KMS-11 (cell line): ENCODE measurements at regions not wholly inside any gene's neighbourhood (a gene's known extent, or its start where the extent isn't known, plus 50 kb on each side); places are given as distances from the start of the nearest gene placed in this dataset.

ENCODE experiments used
- H2AFZ ChIP-seq: fragments of 200-600 bp; sonication (generic); 2 replicates; pipeline ENCODE4 v1.6.1; 2016; ENCODE audit warnings: antibody characterized with exemption, mixed run types, low read depth
- H3K27ac ChIP-seq: fragments of 200-600 bp; sonication (generic); 2 replicates; pipeline ENCODE4 v1.6.1; 2016; ENCODE audit warnings: mild to moderate bottlenecking, mixed run types
- H3K27me3 ChIP-seq: fragments of 200-600 bp; sonication (generic); 2 replicates; pipeline ENCODE4 v1.6.1; 2017; ENCODE audit warnings: mild to moderate bottlenecking, low read depth, mixed run types, moderate library complexity; ENCODE audit not compliant: insufficient read depth
- H3K36me3 ChIP-seq: fragments of 200-600 bp; sonication (generic); 2 replicates; pipeline ENCODE4 v1.6.1; 2017; ENCODE audit warnings: mild to moderate bottlenecking, mixed run types; ENCODE audit not compliant: insufficient read depth
- H3K4me1 ChIP-seq: fragments of 200-600 bp; sonication (generic); 2 replicates; pipeline ENCODE4 v1.6.1; 2016; ENCODE audit warnings: mild to moderate bottlenecking, low read depth, mixed run types; ENCODE audit not compliant: poor library complexity, severe bottlenecking
- H3K4me2 ChIP-seq: fragments of 200-600 bp; sonication (generic); 2 replicates; pipeline ENCODE4 v1.7.0; 2016; ENCODE audit warnings: mild to moderate bottlenecking, mixed run types
- H3K4me3 ChIP-seq: fragments of 200-600 bp; sonication (generic); IDR thresholded peaks from 2 replicates; pipeline ENCODE4 v1.6.1; 2017; ENCODE audit warnings: low read depth, low read length, mixed read lengths; ENCODE audit not compliant: insufficient read depth
- H3K79me2 ChIP-seq: fragments of 200-600 bp; sonication (generic); 2 replicates; pipeline ENCODE4 v1.6.1; 2016; ENCODE audit warnings: low read depth, mixed run types; ENCODE audit not compliant: insufficient read depth
- H3K9ac ChIP-seq: fragments of 200-600 bp; sonication (generic); 2 replicates; pipeline ENCODE4 v1.6.1; 2016; ENCODE audit warnings: mild to moderate bottlenecking, mixed run types
- H4K20me1 ChIP-seq: fragments of 200-600 bp; sonication (generic); 2 replicates; pipeline ENCODE4 v1.6.1; 2016; ENCODE audit warnings: mild to moderate bottlenecking, mixed run types; ENCODE audit not compliant: insufficient read depth
- TF ChIP-seq, protein P1 (sequence below): fragments of 200-600 bp; sonication (generic); conservative IDR thresholded peaks from 2 replicates; pipeline ENCODE4 v1.6.1; 2017; ENCODE audit warnings: low read depth, mild to moderate bottlenecking, antibody characterized with exemption, low read length, moderate library complexity, mixed read lengths

DNA sequence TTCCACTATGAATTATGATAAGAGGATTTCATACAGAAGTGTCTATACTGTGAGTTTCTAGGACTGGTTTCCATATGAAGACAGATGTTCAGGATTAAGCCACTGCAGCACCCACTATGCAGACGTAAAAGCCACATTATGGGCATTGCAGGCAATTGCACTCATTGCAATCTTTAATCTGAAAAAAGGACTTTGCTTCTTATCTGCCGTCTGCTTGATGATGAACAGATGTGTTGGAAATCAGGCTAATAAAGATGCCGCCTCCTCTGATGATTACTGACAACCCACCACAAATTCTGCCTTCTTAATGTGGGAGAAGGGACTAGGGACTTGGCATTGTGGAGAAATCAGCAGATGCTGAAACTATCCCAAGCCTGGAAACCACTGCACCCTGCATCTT is 276.9 kb downstream of the IRF8 start:
- no peaks in the 10 kb centered on the region for H3K79me2 ChIP-seq
- H3K9ac ChIP-seq, result no peak overlapping the region
- H3K36me3 ChIP-seq, result no peaks in the 10 kb centered on the region
- no peaks in the 10 kb centered on the region for H4K20me1 ChIP-seq
- TF ChIP-seq, protein P1, sequence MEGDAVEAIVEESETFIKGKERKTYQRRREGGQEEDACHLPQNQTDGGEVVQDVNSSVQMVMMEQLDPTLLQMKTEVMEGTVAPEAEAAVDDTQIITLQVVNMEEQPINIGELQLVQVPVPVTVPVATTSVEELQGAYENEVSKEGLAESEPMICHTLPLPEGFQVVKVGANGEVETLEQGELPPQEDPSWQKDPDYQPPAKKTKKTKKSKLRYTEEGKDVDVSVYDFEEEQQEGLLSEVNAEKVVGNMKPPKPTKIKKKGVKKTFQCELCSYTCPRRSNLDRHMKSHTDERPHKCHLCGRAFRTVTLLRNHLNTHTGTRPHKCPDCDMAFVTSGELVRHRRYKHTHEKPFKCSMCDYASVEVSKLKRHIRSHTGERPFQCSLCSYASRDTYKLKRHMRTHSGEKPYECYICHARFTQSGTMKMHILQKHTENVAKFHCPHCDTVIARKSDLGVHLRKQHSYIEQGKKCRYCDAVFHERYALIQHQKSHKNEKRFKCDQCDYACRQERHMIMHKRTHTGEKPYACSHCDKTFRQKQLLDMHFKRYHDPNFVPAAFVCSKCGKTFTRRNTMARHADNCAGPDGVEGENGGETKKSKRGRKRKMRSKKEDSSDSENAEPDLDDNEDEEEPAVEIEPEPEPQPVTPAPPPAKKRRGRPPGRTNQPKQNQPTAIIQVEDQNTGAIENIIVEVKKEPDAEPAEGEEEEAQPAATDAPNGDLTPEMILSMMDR, result no peak
- no peak overlapping the region for H3K4me3 ChIP-seq
- H3K27ac ChIP-seq, result no peak overlapping the region
- no peak overlapping the region for H3K4me2 ChIP-seq
- no peaks in the 10 kb centered on the region for H3K4me1 ChIP-seq
- peaks cover 2% of the 10 kb centered on the region; the same call in 1 of the 2 replicates for H3K27me3 ChIP-seq
- no peak overlapping the region for H2AFZ ChIP-seq

DNA sequence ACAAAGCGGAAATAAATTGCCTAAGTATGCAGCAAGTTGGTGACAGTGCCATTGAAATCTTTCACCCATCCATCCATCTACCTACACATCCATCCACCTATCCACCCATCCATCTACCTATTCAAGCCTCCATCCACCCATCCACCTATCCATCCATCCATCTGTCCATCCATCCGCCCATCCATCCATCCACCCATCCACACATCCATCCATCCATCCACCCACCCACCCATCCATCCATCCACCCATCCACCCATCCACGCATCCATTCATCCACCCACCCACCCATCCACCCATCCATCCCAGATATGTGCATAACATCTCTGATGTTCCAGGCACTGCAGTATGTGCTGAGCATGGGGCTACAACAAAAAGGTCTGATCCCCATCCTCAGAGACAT is 277.5 kb downstream of the IRF8 start:
- Histone ChIP-seq H3K4me2 (no peak overlapping the region), H2AFZ (no peak overlapping the region), H3K79me2 (no peaks in the 10 kb centered on the region), H3K36me3 (no peaks in the 10 kb centered on the region), H3K27me3 (peaks cover 2% of the 10 kb centered on the region; the same call in 1 of the 2 replicates), H4K20me1 (no peaks in the 10 kb centered on the region), H3K4me3 (no peak overlapping the region), H3K27ac (no peak overlapping the region), H3K4me1 (no peaks in the 10 kb centered on the region), H3K9ac (no peak overlapping the region)
- TF ChIP-seq, protein P1, result no peak

DNA sequence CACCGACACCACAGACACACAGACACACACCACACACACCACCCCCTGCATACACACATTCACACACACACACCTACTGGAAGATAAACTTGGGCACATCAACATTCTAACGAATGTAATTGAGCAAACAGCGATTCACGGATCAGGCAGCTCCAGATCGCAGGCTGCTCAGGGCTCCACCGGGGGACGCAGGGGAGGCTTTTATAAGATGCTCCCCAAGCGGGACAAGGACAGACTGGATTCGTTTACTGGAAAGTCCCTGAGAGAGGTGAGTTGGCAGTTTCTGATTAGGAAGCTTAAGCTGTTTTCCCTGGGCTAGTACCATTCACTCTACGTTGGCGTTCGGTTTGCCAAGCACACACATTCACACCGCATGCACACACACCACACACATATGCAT is 281.3 kb downstream of the IRF8 start:
- H3K9ac ChIP-seq, result no peak overlapping the region
- no peak overlapping the region for H3K4me2 ChIP-seq
- no peaks in the 10 kb centered on the region for H3K36me3 ChIP-seq
- H3K27ac ChIP-seq, result no peak overlapping the region
- TF ChIP-seq, protein P1, result no peak
- no peaks in the 10 kb centered on the region for H3K4me1 ChIP-seq
- no peaks in the 10 kb centered on the region for H3K79me2 ChIP-seq
- no peaks in the 10 kb centered on the region; the same call in 1 of the 2 replicates for H3K27me3 ChIP-seq
- no peak overlapping the region for H2AFZ ChIP-seq
- no peaks in the 10 kb centered on the region for H4K20me1 ChIP-seq
- no peak overlapping the region for H3K4me3 ChIP-seq

DNA sequence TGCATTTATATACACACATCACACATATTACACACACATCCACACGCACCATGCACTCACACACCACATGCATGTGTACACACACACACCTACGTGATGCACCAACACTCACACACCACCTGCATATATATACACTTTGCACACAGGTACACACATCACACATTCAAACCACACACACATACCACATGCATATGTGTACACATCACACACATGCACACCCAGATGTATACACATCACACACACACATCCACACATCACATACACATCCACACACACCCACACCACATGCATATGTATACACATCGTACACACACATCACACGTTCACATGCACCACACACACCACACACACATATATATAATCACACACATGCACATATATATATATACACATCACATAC is 281.8 kb downstream of the IRF8 start:
- H3K4me2 ChIP-seq, result no peak overlapping the region
- H3K4me1 ChIP-seq, result no peaks in the 10 kb centered on the region
- no peaks in the 10 kb centered on the region for H4K20me1 ChIP-seq
- no peak overlapping the region for H3K27ac ChIP-seq
- H3K4me3 ChIP-seq, result no peak overlapping the region
- TF ChIP-seq, protein P1, result no peak
- H3K79me2 ChIP-seq, result no peaks in the 10 kb centered on the region
- no peak overlapping the region for H3K9ac ChIP-seq
- no peaks in the 10 kb centered on the region for H3K36me3 ChIP-seq
- H3K27me3 ChIP-seq, result no peaks in the 10 kb centered on the region; the same call in 1 of the 2 replicates
- H2AFZ ChIP-seq, result no peak overlapping the region
